OCI-LY1 (cell line): ENCODE measurements at regions not wholly inside any gene's neighbourhood (a gene's known extent, or its start where the extent isn't known, plus 50 kb on each side); places are given as distances from the start of the nearest gene placed in this dataset.

Source experiments
- H2AFZ ChIP-seq: fragments of 200-600 bp; sonication (generic), shearing (Covaris generic); 2 replicates; pipeline ENCODE4 v1.6.0; 2014; ENCODE audit warnings: antibody characterized with exemption, mild to moderate bottlenecking, low read length
- H3F3A ChIP-seq: fragments of 200-600 bp; sonication (generic), shearing (Covaris generic); 2 replicates; pipeline ENCODE4 v1.6.0; 2014; ENCODE audit warnings: mild to moderate bottlenecking, antibody characterized with exemption, low read length, moderate library complexity; ENCODE audit not compliant: insufficient read depth
- H3K27ac ChIP-seq: fragments of 200-600 bp; sonication (generic); 2 replicates; pipeline ENCODE4 v1.5.1; 2014; ENCODE audit warnings: low read length, mixed run types, mild to moderate bottlenecking, low read depth; ENCODE audit not compliant: poor library complexity, severe bottlenecking
- H3K27me3 ChIP-seq: fragments of 200-600 bp; sonication (generic); 2 replicates; pipeline ENCODE4 v1.6.0; 2014; ENCODE audit warnings: antibody characterized with exemption, mild to moderate bottlenecking, low read length, moderate library complexity; ENCODE audit not compliant: insufficient read depth
- H3K36me3 ChIP-seq: fragments of 200-600 bp; sonication (generic); 2 replicates; pipeline ENCODE4 v1.6.1; 2014; ENCODE audit warnings: mild to moderate bottlenecking, antibody characterized with exemption, low read length, moderate library complexity, mixed read lengths; ENCODE audit not compliant: insufficient read depth
- H3K4me1 ChIP-seq: fragments of 200-600 bp; sonication (generic); 2 replicates; pipeline ENCODE4 v1.5.1; 2014; ENCODE audit warnings: mild to moderate bottlenecking, low read length, moderate library complexity; ENCODE audit not compliant: insufficient read depth, severe bottlenecking
- H3K4me2 ChIP-seq: fragments of 200-600 bp; sonication (generic), shearing (Covaris generic); 2 replicates; pipeline ENCODE4 v1.6.1; 2014; ENCODE audit warnings: low read length
- H3K4me3 ChIP-seq: fragments of 200-600 bp; sonication (generic); 2 replicates; pipeline ENCODE4 v1.5.1; 2014; ENCODE audit warnings: low read length, low read depth, mild to moderate bottlenecking, mixed read lengths; ENCODE audit not compliant: poor library complexity, severe bottlenecking
- H3K79me2 ChIP-seq: fragments of 200-600 bp; shearing (Covaris generic); 2 replicates; pipeline ENCODE4 v1.6.1; 2016; ENCODE audit warnings: mixed run types, low read length, mixed read lengths; ENCODE audit not compliant: insufficient read depth
- H3K9ac ChIP-seq: fragments of 200-600 bp; sonication (generic), shearing (Covaris generic); 2 replicates; pipeline ENCODE4 v1.6.1; 2014; ENCODE audit warnings: mild to moderate bottlenecking, low read length, mixed read lengths
- H3K9me2 ChIP-seq: fragments of 200-600 bp; sonication (generic), shearing (Covaris generic); 2 replicates; pipeline ENCODE4 v1.6.1; 2014; ENCODE audit warnings: low read depth, mild to moderate bottlenecking, low read length, mixed read lengths
- H3K9me3 ChIP-seq: fragments of 200-600 bp; shearing (Covaris generic); 2 replicates; pipeline ENCODE4 v1.6.1; 2014; ENCODE audit warnings: low read length, mixed read lengths
- H4K20me1 ChIP-seq: fragments of 200-600 bp; sonication (generic), shearing (Covaris generic); 2 replicates; pipeline ENCODE4 v1.6.0; 2016; ENCODE audit warnings: mild to moderate bottlenecking, low read length; ENCODE audit not compliant: insufficient read depth
- EZH2 ChIP-seq: fragments of 200-600 bp; sonication (generic), shearing (Covaris generic); IDR thresholded peaks from 2 replicates; pipeline ENCODE4 v1.8.0; 2017; ENCODE audit warnings: borderline replicate concordance, mixed run types, mild to moderate bottlenecking, antibody characterized with exemption, low read length, moderate library complexity, mixed read lengths
- TF ChIP-seq, protein P1 (sequence below): fragments of 200-600 bp; sonication (generic), shearing (Covaris generic); IDR thresholded peaks from 2 replicates; pipeline ENCODE4 v1.5.1; 2017; ENCODE audit warnings: mild to moderate bottlenecking, antibody characterized with exemption, low read length, moderate library complexity, mixed read lengths

DNA sequence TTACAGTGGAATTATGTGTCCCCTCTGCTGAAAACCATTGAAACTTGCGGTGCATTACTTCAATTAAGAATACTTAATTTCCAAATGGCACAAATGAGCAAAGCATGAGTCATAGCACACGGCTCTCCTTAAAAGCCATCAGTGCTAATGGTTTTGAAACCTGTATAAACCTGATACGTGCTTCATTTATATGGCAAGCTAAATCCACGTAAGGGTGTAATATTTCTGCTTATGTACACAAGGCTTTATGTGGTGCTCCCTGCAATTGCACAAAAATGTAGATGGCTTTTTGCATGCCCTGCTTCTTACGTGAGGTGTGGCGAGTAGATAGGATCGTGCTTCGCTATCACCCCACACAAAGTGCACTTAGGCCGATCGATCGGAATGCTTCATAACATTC lies 840.9 kb downstream of the GALR1 start:
- Histone ChIP-seq H2AFZ (no peak overlapping the region), H3K4me3 (no peak overlapping the region), H4K20me1 (no peaks in the 10 kb centered on the region), H3K9ac (no peak overlapping the region), H3F3A (no peaks in the 10 kb centered on the region), H3K27me3 (no peaks in the 10 kb centered on the region), H3K27ac (no peak overlapping the region), H3K79me2 (no peaks in the 10 kb centered on the region), H3K9me2 (no peaks in the 10 kb centered on the region), H3K36me3 (no peaks in the 10 kb centered on the region), H3K4me1 (no peaks in the 10 kb centered on the region), H3K9me3 (no peaks in the 10 kb centered on the region), H3K4me2 (no peak overlapping the region)
- no peak for TF ChIP-seq EZH2
- TF ChIP-seq, protein P1, sequence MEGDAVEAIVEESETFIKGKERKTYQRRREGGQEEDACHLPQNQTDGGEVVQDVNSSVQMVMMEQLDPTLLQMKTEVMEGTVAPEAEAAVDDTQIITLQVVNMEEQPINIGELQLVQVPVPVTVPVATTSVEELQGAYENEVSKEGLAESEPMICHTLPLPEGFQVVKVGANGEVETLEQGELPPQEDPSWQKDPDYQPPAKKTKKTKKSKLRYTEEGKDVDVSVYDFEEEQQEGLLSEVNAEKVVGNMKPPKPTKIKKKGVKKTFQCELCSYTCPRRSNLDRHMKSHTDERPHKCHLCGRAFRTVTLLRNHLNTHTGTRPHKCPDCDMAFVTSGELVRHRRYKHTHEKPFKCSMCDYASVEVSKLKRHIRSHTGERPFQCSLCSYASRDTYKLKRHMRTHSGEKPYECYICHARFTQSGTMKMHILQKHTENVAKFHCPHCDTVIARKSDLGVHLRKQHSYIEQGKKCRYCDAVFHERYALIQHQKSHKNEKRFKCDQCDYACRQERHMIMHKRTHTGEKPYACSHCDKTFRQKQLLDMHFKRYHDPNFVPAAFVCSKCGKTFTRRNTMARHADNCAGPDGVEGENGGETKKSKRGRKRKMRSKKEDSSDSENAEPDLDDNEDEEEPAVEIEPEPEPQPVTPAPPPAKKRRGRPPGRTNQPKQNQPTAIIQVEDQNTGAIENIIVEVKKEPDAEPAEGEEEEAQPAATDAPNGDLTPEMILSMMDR: no peak

DNA sequence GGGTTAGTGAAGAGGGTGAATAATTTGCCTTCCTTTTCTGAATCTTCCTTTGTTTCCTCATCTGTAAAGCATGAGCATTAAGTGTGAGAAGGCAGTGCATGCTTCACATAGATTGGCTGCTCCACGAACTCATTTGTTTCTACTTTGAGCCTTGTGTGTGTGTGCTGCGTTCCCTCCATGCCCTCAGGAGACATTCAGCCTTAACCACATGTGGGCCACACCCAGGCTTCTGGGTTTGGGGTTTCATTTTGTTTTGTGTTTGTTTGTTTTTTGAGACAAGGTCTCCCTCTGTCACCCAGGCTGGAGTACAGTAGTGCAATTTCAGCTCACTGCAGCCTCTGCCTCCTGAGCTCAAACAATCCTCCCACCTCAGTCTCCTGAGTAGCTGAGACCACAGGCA lies 843.3 kb downstream of the GALR1 start:
- Histone ChIP-seq H3K79me2 (no peaks in the 10 kb centered on the region), H4K20me1 (no peaks in the 10 kb centered on the region), H3K27me3 (no peaks in the 10 kb centered on the region), H3K9me3 (no peaks in the 10 kb centered on the region), H3K4me2 (no peak overlapping the region), H3F3A (no peaks in the 10 kb centered on the region), H2AFZ (no peak overlapping the region), H3K27ac (no peak overlapping the region), H3K36me3 (no peaks in the 10 kb centered on the region), H3K4me3 (no peak overlapping the region), H3K9me2 (no peaks in the 10 kb centered on the region), H3K4me1 (no peaks in the 10 kb centered on the region), H3K9ac (no peak overlapping the region)
- TF ChIP-seq, protein P1: no peak
- TF ChIP-seq EZH2: no peak

DNA sequence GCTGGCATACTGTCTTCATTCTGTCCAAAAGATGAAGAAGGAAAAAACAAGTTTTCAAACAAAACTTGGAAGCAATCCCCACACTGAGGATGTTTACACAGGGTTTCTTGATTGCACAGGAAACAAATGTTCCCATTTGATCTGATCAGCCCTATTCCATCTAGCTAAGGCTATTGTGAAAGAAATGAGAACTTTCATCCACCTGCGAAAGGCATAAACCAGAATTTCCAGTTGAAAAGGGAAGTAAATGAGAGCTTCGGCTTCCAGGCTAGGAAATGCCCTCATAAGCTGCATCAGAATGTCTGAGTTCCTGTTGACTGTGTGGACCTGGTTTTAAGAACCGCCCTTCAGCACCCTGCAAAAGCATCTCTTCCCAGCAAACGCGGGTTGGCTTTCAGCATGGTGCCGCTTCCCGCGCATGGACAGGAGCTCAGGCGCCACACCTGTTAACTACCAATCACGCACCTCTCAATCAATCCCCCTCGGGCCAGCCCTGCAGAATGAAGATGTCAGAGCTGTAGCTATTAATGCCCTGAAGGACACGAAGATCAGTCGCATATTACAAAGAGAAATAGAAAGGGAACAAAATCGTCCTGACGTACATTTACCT lies 850.4 kb downstream of the GALR1 start:
- no peak overlapping the region for H3K4me3 ChIP-seq
- no peaks in the 10 kb centered on the region for H3K9me2 ChIP-seq
- H4K20me1 ChIP-seq: no peaks in the 10 kb centered on the region
- no peak overlapping the region for H3K9ac ChIP-seq
- H3K27ac ChIP-seq: no peak overlapping the region
- H3K4me2 ChIP-seq: no peak overlapping the region
- H3K36me3 ChIP-seq: no peaks in the 10 kb centered on the region
- no peak for TF ChIP-seq EZH2
- TF ChIP-seq, protein P1: no peak
- H3K79me2 ChIP-seq: no peaks in the 10 kb centered on the region
- H3K9me3 ChIP-seq: no peaks in the 10 kb centered on the region
- no peak overlapping the region for H2AFZ ChIP-seq
- H3K27me3 ChIP-seq: no peaks in the 10 kb centered on the region; the same call in 1 of the 2 replicates
- H3K4me1 ChIP-seq: no peaks in the 10 kb centered on the region
- no peaks in the 10 kb centered on the region for H3F3A ChIP-seq
